Fibroblast of mammary gland (primary cell): ENCODE measurements at regions not wholly inside any gene's neighbourhood (a gene's known extent, or its start where the extent isn't known, plus 50 kb on each side); places are given as distances from the start of the nearest gene placed in this dataset.

ENCODE experiments used
- DNase-seq: peaks from one replicate; pipeline ENCODE4 v3.0.0-alpha.2; 2010; ENCODE audit warnings: low read depth
- H3K4me3 ChIP-seq: 2 replicates; pipeline ENCODE4 v1.5.1; 2011; ENCODE audit warnings: low read depth, mild to moderate bottlenecking, low read length, moderate library complexity; ENCODE audit not compliant: control insufficient read depth
- TF ChIP-seq, protein P1 (sequence below): conservative IDR thresholded peaks from 2 replicates; pipeline ENCODE4 v1.5.1; 2011; ENCODE audit warnings: low read depth, low read length, inconsistent platforms; ENCODE audit not compliant: control insufficient read depth, insufficient read depth

DNA sequence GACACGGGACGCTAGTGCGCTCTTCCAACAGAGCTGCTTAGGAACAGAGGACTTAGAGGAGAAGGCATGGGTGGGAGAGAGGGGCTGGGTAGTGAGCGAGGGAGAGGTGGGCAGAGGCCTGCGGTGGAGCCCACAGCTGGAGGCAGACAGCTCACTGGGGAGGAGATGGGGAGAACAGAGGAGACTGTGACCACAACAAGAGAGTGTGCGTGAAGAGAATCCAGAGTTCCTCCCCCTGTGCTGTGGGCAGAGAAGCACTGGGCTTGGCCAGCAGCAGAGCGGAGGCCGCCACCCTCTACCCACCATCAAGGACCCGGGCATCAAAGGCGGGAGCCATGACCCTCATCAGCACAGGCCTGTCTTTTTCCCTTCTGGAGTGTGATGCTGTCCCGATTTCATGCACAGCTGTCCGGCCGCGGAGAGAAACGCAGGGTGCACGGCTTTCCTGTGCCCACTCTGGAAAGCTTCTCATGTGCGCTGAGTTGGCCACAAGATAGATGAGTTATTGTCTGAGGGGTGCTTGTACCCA, 228.3 kb upstream of the IRX4 start:
- TF ChIP-seq, protein P1, sequence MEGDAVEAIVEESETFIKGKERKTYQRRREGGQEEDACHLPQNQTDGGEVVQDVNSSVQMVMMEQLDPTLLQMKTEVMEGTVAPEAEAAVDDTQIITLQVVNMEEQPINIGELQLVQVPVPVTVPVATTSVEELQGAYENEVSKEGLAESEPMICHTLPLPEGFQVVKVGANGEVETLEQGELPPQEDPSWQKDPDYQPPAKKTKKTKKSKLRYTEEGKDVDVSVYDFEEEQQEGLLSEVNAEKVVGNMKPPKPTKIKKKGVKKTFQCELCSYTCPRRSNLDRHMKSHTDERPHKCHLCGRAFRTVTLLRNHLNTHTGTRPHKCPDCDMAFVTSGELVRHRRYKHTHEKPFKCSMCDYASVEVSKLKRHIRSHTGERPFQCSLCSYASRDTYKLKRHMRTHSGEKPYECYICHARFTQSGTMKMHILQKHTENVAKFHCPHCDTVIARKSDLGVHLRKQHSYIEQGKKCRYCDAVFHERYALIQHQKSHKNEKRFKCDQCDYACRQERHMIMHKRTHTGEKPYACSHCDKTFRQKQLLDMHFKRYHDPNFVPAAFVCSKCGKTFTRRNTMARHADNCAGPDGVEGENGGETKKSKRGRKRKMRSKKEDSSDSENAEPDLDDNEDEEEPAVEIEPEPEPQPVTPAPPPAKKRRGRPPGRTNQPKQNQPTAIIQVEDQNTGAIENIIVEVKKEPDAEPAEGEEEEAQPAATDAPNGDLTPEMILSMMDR, result no peak
- no peak for DNase-seq
- no peak overlapping the region for H3K4me3 ChIP-seq

DNA sequence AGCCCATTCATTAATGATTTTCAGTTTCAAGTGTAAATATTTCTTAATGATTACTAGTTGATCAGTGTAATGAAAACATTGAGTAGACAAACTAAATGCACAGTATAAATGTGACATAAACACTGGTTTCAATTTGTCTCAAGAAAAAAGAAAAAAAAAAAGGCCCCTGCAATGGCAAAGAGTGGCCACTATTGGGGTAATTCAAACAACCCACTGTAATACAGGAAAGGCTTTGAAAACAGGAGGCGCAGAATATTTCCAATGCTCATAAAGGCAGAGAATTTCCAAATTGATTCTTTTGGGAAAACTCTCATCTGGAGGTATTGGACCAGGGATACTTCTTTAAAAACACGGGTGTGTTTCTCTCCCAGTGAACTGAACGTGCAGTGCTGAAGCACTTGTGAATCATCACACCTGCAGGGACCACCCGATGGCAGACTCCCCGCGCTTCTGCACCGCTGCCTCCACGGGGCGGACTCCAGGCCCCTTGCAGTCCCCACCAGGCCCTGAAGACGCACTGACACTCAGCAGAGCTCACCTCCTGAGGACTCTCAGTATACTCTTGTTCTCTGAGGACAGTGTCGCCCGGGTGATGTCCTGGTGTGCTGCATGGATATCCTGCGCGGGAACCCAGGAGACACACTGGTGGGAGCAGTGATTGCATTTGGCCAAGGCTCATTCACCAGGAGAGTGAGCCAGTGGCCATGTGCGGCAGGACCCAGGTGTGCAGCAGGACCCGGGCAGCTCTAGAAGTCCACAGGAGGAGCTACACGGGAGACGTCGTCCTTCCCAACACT, 227.6 kb upstream of the IRX4 start:
- TF ChIP-seq, protein P1, result no peak

DNA sequence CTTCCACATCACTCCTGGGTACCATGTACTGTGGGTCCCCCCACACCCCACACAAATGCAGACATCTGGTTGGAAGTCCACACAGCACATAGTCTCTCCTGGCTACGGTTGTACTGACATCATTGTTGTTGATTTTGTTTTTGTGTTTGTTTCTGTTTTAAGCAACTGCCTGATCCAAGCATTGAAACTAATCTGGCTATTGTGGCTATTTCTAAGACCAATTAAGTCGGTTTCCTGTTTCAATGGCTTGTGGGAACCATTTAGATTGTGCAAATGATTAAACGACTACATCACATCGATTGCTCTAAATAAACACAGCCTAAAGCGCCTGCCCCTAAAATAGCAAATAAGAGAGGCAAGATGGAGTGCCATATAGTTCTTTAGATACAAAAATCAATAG, 226.8 kb upstream of the IRX4 start:
- TF ChIP-seq, protein P1, result no peak
- no peak for DNase-seq
- H3K4me3 ChIP-seq, result no peak overlapping the region

More for the DNA sequence above, 227.6 kb upstream of the IRX4 start:
- DNase-seq, result no peak
- H3K4me3 ChIP-seq, result no peak overlapping the region

DNA sequence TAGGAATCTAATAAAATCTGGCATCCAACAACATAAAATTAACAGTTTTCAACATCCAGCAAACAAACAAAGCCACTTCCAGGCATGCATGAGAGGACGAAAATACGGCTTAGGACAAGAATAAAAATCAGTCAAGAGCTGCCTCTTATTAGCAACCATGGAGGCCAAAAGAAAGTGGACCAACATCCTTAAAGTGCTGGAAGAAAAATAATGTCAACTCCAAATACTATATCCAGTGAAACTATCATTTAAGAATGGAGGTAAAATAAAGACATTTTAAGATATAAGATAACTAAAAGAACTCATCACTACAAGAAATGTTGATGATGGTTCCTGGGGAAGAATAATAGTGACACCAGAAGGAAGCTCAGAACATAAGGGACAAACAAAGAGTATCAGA, 224.0 kb upstream of the IRX4 start:
- H3K4me3 ChIP-seq, result no peak overlapping the region
- TF ChIP-seq, protein P1, result no peak
- no peak for DNase-seq

DNA sequence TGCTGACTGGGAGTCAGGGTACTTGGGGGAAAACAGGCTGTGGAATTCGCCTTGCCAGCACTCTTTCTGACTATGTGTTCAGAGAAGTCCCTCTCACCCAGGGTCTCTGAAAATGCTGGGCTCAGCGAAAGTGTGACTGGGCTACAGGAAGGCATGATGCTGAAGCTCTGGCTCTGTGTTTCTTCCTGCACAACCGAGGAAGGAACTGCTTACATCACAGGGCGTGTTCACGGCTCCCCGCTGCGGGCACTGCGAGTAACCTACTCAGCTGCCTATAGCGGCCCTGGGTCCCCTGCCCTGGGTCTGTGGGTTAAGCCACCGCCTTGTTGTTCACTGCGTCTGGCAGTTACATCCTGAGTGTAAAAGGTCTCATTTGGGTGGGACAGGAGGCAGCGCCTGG, 222.4 kb upstream of the IRX4 start:
- no peak overlapping the region for H3K4me3 ChIP-seq
- TF ChIP-seq, protein P1, result no peak
- no peak for DNase-seq

DNA sequence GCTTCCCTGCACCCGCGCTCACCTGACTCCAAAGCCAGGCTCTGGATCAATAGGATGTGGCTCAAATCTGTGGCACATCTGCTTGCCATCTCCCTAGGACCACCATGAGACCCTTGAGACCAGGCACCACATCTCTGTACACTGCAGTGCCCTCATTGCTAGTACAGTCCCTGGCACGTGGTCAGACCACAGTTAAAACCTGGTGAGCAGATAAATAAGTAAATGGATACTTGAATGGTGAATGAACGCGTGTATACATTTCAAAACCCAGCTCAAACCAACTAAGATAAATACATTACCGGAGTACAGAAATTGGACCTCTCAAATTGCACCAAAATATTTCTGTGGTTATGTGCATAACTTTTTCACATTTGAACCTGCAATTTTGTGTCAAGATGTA, 221.2 kb upstream of the IRX4 start:
- H3K4me3 ChIP-seq, result no peak overlapping the region
- no peak for DNase-seq
- TF ChIP-seq, protein P1, result no peak
